Left hindlimb (tissue), 1 donor: ENCODE measurements at regions not wholly inside any gene's neighbourhood (a gene's known extent, or its start where the extent isn't known, plus 50 kb on each side); places are given as distances from the start of the nearest gene placed in this dataset.
"Not testable (repeated sequence)": the region's sequence is repeated elsewhere in the genome, so short reads cannot be mapped to it uniquely, and the experiment has no call there.

Source experiments
- DNase-seq: peaks from one replicate; pipeline ENCODE4 v3.0.0-alpha.2; 2018

DNA sequence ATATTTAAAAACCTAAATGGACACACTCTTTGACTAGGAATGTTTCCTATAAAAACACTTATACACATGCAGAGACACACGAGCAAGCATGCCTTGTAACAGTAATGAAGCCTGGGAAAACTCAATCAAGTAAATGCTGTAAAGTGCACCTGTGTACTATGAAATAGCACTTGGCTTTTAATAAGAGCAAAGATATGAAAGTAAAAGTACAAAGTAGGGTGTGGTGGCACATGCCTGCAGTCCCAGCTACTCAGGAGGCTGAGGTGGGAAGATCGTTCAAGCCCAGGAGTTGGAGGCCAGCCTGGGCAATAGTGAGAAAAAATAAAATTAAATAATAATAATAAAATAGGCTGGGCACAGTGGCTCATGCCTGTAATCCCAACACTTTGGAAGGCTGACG, 166.9 kb upstream of the GRK3 start:
- no peak for DNase-seq

DNA sequence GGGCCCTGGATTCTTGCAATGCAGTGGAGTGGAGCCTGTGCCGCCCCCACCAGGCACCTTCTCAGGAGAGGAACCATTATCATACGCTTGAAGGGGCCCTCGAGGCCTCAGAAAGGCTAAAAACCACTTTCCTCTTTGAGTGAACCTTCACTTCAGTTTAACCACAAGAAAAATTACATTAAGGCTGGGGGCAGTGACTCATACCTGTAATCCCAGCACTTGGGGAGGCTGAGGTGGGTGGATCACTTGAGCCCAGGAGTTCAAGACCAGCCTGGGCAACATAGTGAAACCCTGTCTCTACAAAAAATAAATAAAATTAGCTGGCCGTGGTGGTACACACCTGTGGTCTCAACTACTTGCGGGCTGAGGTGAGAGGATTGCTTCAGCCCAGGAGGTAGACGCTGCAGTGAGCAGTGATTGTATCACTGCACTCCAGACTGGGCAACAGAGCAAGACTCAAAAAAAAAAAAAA, 165.8 kb upstream of the GRK3 start:
- not testable (repeated sequence) for DNase-seq

DNA sequence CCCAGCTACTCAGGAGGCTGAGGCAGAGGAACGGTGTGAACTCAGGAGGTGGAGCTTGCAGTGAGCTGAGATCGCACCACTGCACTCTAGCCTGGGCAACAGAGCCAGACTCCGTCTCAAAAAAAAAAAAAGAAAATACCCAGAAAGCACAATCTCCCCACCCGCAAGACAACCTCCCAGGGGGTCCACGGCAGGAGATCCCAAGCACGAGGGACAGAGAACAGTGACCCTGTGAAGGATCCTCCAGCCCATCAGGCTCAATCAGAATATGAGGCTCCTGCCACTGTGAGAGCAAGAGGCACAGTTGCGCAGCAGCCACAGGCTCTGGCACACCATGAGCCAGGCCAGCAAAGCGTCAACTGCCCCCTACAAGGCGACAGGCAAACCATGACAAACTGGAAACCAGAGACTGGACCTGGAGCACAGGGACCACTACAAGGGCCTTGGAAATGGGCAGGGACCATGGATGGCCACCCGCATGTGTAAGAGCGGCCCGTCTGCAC, 164.8 kb upstream of the GRK3 start:
- DNase-seq = no peak

DNA sequence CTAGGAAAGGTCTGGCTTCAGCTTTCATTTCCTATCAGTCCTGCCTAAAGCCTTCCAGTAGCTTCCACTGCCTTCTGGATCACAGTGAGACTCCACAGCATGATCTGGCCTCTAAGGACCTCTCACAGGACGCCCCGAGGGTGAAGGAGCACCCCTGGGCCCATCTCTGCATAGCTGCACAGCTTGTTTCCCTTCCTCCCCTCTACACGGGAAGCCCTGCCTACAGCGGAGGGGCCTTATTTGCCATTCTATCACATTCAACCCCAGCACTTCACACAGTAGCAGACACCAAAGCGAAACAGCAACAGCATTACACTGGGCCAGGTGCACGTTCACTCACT, 162.3 kb upstream of the GRK3 start:
- DNase-seq = no peak

DNA sequence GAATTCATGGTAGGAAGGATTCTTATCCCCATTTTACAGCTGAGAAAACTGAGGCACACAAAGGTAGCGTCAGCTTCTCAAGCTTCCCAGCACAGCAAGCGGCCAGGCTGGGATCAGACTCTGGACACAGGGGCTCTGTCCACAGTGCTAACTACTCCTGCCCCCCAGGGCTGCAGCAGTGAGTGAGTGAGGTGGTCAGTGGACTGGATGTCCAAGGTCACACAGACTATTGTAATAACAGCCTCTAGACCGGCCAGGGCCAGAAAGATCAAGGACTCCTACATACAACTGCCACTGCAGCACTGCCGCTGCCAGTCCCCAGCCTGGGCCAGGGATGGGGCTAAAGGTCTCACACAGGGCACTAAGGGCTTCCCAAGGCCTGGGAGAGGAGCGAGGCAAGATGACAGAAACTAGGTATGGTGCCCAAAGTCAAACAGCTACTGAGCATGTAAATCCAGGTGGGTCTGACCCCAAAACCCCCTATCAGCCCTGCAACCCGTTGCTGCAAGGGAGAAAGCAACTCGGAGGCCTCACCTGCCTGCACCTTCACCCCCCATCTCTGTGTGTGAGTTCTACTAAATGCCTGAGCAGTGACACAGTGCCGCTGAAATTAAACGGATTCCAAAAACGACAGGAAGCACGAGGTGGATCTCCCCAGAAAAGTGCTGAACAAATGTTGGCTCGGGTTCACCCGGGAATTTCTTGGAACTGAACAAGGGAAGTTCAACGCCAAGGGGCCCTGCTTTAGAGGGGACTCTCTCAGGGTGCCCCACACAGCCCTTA, 161.8 kb upstream of the GRK3 start:
- DNase-seq = peak; percentile 63

DNA sequence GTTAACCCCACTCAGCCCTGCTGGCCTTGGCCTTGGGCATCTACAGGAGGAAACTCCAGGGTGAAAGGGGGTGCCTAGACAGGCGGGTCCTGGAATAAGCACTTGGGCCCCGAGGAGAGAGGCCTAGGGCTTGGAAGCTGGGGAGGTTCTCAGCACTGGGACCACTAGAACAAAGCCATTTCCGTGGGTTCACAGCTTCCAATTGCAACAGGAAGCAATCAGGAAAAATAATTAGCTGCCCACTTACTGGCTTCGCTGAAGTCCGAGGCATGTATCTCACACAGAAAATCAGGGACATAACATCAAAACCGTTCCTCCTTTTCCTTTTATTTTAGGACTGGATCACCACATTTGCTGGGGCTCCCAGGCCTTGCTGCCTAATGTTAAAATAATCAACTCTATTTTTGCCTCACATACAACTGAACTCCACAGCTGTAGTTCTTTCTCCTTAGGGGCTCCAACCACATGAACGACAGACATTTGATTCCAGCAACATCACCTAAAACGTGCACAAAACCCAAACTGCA, 161.1 kb upstream of the GRK3 start:
- DNase-seq = no peak

DNA sequence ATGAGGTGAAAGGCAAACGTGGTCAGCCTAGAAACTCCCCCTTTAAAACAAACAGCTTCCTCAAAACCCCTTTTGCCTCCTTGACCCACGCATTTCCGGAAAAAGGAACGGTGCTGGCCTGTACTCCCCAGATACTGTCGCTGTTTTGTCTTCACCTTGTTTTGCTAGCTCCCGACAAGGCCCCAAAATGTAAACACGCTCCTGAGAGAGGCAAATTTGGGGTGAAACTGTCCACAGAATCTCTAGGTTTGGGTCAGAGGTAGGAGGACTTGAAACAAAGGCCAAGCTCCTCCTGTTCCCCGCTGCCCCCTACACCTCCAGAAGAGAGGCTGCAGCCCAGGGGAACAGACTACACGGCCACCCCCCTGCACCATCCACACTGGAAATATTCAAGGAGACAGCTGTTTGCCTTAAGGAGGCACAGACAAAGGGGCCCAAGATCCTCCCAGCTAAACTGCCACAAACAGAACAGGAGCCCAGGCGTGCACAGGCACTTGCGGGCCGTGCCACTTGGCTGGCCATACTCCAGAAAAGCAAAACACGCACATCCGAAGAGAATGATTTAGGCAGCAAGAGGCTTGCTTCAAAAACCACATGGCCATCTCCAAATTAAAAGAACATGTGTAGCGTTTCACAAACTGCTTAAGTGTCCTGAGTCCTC, 160.5 kb upstream of the GRK3 start:
- DNase-seq = peak; percentile 61

DNA sequence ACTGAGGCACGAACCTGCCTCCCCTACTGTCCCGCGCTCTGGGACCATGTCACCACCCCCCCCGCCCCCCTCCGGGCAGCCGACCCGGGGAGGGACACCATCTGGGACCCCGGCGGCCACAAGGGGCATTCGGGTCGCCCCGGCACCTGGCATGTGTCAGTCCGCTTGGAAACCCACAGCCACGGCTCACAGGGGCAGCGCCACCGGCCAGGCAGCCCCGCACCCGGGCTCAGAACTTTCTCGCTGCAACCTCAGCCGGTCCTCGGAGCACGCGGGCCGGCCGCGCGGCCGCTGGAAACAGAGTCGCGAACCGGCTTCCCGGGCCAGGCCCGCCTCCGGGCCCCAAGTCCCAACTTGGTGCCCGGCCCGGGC, 159.9 kb upstream of the GRK3 start:
- no peak for DNase-seq

DNA sequence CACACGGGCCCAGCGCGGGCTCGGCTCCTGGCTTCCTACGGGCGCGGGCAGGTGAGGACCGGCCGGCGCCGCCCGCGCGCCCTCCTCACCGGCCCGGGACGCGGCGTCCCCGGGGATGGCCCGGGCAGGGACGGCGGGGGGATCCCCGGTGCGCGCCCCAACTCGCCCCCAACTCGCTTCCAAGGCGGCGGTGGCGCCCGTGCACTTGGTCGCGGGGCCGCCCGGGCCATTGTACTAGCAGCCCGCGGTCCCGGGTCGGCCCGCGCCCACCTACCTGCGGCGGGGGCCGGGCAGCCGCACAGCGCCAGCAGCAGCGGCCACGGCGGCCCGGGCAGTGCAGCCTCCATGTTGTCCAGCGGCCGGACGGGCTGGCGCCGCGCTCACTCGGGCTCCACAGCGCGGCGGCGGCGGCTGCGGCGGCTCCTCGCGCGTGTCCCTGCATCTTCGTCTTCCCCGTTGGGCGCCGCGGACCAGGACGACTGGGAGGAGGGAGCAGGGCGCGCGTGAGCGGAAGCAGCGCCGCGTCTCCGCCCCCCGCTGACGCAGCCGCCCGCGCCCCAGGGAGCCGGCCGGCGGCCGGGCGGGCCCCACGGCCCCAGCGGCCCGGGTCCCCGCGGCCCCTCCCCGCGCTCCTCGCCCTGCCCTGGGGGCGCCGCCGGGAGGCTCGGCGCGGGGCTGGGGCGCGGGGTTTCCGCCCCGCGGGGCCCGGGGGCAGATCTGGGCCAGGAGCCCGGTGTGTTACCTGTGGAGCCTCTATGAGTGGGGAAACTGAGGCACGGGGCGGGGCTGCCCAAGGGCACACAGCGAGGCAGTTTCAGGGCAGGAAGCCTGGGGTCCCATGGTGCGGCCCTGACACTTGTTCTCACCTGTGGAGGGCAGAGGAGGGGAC, 159.3 kb upstream of the GRK3 start:
- DNase-seq = peak; percentile 69

DNA sequence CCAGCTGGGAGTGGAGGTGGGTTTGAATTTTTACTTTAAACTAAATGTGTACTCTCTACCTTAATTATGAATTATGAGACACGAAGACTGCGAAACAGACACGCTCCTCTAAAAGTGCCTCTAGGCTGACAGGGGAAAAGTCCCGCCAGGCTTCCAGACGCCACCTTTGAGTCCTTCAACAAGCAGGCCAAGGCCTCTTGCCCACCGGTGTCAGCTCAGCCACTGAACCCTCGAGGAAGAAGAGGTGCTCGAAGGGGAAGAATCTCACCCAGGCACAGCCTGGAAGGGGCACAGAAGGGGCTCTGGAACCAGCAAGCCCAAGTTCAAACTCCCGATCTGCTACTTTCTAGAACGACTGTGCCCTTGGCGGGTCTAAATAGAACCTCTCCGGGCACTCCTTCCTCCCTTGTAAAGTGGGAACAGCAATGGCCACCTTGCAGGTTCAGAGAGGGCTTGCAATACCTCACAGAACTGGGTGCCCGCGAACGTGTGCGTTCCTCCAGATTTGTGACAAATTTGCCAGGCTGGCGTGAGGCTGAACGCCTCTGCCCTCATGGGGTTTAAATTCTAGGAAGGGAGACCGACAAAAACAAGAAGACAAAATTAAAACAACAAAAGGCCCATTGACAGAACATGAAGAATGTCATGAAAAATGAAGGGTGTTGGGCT, 158.5 kb upstream of the GRK3 start:
- DNase-seq = no peak

DNA sequence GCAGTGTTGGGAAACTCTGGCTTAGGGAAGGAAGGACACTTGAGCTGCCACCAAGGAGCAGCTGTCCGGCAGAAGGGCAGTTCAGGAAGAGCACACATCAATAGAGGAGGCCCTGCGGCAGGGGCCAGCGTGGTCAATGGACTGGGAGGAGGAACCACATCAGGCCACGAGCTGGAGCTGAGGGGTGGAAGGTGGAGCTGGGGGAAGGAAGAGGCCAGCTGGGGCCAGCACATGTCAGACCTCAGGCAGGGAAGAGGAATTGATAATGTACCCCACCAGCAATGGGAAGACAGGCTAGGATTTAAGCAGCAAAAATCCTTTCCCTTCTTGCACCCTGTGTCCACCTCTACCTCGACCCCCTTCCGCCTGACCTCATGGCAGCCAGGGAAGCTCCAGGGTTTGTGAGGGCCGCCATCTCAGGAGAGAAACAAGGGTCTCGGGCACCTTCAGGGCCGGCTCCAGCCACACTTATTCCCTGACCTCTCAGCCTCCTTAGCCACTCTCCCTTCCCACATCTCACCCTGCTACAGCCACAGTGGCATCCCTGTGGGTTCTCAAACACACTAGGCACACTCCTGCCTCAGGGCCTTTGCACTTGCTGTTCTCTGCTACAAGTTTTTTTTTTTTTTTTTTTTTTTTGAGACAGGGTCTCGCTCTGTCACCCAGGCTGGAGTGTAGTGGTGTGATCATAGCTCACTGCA, 157.8 kb upstream of the GRK3 start:
- DNase-seq = no peak

DNA sequence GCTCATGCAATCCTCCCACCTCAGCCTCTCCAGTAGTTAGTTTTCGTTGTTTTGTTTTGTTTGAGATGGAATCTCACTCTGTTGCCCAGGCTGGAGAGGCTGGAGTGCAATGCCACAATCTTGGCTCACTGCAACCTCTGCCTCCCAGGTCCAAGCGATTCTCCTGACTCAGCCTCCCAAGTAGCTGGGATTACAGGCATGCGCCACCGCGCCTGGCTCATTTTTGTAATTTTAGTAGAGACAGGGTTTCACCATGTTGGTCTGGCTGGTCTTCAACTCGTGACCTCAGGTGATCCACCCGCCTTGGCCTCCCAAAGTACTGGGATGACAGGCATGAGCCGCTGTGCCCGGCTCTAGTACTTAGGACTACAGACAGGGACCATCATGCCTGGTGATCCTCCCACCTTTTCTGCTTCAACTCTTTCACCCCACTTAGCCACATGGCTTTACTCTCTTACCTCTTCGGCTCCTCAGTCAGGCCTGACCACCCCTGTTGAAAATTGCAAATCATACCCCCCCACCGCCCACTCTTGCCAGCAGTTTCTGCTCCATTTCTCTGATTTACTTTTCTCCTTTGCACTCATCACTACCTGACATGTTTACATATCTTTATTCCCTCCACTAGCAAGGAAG, 157.1 kb upstream of the GRK3 start:
- no peak for DNase-seq

DNA sequence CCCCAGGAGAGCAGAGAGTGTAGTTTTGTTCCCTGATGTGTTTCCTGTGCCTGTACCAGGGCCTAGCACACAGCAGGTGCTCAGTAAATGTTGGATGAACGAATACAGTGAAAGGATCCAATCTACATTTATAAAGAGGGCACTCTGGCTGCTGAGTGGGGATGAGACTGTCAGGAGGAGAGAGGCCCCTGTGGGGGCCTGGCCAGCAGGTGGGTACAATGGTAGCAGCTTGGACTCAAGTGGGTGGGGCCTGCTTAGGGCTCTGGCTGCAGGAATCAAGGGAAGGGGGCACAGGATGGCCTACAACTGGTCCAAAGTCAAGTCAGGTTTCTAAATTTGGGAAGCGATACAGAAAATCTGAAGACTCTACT, 156.6 kb upstream of the GRK3 start:
- DNase-seq = no peak

DNA sequence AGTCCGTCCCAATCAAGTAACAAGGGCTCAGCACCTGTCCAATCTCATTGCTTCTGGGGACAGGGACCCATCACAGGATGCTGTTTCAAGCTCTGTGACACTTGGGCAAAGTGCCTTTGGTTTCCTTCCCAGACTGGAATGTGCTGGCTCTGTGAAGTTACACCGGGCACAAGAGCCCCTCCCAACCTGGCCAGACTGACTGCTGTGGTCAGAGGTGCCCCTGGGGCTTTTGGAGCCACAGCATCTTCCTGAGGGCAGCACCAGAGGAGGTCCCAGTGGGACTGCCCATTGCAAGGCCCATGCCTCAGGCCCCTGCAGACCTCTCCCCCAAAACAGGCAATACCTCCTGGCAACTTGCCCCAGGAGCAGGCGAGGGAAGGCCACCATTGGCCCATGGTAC, 155.2 kb upstream of the GRK3 start:
- DNase-seq = no peak

DNA sequence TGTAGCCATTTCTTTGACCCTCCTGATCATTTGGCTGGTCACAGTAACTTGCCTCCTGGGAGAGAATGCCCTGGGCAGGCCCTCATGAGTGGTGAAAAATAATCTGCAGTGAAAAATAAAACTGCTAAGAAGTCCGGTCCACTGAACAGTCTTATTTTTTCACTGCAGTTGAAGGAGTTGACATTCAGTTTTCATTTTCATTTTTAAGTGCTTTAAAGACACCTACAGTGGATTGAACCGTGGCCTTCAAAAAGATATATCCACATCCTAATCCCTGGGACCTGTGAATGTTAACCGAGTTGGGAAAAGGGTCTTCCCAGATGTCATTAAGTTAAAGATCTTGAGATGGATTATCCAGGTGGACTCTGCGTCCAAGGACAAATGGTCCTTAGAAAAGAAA, 153.6 kb upstream of the GRK3 start:
- DNase-seq = no peak

DNA sequence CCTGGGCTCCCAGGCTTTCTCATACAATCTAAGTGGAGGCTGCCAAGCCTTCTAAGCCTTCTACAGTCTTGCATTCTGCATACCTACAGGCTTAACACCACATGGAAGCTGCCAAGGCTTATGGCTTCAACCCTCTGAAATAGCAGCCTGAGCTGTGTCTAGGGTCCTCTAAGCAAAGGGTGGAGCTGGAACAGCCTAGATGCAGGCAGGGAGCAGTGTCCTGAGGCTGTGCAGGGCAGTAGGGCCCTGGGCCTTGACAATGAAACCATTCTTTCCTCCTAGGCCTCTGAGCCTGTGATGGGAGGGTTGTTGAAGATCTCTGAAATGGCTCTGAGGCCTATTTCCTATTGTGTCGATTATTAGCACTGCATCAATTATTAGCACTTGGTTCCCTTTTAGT, 150.9 kb upstream of the GRK3 start:
- DNase-seq = no peak

DNA sequence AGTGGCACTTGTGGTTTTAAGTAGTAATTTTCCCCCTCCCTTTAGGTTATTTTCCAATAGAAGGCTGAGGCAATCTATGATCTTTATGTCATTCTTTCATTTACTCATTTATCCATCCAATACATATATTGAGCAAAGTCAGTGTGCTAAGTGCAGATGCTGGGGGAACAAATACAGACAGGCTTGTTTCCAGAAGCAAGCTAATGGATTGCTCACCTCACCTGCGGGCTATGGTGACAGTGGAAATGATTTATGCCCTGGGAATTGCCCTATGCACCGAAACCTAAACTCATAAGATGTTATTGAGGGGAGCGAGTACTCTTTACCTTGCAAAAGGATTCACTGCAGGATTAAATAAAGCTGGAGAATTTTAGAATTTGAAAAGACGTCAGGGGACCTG, 148.7 kb upstream of the GRK3 start:
- DNase-seq = not testable (repeated sequence)

DNA sequence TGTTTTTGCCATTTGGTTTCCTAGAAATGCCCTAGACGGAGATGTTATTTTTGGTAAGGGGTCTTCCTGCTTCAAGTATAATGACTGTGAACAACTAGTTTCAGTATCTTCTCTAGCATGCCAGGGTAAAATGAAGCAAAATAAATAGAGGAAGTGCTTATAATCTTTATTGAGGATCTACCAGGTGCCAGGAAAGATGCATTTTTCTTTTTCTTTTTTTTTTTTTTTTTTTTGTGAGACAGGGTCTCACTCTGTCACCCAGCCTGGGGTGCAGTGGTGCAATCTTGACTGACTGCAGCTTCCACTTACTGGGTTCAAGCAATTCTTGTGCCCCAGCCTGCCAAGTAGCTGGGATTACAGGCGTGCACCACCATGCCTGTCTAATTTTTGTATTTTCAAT, 146.6 kb upstream of the GRK3 start:
- DNase-seq = not testable (repeated sequence)

DNA sequence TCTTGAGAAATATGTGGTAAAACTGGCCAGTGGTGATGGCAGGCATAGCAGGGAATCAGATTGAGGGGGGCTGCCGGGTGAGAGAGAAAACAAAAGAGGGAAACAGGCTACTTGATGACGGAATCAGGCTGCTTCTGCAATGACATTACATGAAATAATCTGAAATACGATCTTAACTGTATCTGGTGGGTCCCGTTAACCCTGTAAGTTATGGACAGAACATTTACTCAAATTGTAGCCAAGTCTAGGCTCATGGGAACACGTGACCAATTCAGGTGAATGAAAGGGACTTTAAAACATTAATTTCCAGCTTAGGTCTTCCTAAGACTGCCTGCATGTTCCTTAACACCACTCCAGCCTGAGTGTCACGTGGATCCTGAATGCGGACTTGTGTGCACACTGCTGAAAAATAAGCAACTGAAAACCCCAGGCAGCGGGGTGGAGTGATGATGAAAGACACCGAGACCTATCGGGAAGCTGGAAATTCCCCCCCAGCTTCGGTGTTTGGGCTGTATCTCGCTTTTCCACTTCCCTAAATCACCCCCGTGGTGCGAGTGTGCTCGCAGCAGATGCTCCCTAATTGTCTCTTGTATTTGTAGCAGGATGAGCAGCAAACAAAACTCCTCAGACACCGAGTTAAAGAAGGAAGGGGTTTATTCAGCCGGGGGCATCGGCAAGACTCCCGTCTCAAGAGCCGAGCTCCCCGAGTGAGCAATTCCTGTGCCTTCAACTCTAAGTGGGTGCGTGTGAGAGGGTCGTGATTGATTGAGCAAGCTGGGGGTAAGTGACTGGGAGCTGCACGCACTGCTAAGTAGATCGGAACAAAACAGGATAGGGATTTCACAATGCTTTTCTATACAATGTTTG, 145.0 kb upstream of the GRK3 start:
- no peak for DNase-seq

DNA sequence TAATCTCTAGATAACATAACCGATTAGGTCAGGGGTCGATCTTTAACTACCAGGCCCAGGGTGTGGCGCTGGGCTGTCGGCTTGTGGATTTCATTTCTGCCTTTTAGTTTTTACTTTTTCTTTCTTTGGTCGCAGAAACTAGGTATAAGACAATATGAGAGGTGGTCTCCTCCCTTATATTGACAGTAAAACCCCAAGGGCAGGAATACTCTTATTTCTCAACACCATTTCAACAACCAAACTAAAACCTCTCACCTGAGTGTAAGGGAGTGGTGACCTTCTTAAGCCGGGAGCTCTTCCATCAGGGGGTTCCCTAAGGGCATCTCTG, 144.4 kb upstream of the GRK3 start:
- DNase-seq = not testable (repeated sequence)

DNA sequence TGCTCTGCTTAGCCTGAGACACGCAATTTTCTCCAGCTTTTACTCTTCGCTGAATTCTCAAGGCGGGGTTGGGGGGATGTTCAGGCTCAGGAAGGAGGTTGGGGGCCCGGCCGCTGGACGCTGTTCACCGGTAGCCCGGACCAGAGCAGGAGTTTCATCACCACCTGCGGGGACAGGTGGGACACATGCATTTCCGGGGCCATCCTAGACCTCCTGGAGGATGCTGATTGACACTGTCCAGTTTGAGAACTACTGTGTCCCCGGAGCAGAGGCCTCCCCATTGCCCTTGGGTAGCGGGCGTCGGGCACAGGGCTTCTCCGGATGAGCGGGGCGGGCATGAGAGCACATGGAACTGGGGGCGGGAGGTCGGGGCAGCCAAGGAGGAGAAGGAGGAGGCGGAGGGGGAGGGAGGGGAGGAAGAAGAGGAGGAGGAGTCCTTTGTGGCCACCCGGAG, 144.0 kb upstream of the GRK3 start:
- no peak for DNase-seq
